IPS-11a (cell line): ENCODE measurements at regions not wholly inside any gene's neighbourhood (a gene's known extent, or its start where the extent isn't known, plus 50 kb on each side); places are given as distances from the start of the nearest gene placed in this dataset.
"Not testable (repeated sequence)": the region's sequence is repeated elsewhere in the genome, so short reads cannot be mapped to it uniquely, and the experiment has no call there.

Experiments
- H3K4me3 ChIP-seq: one replicate; pipeline ENCODE4 v1.5.1; 2013; ENCODE audit warnings: low read depth, low read length, control low read depth

DNA sequence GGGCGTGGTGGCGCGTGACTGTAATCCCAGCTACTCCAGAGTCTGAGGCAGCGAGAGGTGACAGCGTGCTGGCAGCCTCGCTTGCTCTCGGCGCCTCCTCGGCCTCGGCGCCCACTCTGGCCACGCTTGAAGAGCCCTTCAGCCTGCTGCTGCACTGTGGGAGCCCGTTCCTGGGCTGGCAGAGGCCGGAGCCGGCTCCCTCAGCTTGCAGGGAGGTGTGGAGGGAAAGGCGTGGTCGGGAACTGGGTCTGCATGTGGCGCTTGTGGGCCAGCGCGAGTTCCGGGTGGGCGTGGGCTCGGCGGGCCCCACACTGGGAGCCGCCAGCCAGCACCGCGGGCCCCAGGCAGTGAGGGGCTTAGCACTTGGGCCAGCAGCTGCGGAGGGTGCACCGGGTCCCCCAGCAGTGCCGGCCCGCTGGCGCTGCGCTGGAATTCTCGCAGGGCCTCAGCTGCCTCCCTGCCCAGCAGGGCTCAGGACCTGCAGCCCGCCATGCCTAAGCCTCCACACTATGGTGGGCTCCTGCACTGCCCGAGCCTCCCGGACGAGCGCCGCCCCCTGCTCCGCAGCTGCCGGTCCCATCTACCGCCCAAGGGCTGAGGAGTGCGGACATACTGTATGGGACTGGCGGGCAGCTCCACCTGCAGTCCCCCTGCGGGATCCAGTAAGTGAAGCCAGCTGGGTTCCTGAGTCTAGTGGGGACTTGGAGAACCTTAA lies 1093.3 kb upstream of the CDH8 start:
- no peak overlapping the region for H3K4me3 ChIP-seq

- H3K4me3 ChIP-seq, result not testable (repeated sequence)
Measured at GRCh38 chr16:63119905-63120304, 1083.7 kb upstream of the CDH8 start.

GRCh38 chr16:63100082-63100481 lies 1063.8 kb upstream of the CDH8 start:
- no peak overlapping the region for H3K4me3 ChIP-seq

DNA sequence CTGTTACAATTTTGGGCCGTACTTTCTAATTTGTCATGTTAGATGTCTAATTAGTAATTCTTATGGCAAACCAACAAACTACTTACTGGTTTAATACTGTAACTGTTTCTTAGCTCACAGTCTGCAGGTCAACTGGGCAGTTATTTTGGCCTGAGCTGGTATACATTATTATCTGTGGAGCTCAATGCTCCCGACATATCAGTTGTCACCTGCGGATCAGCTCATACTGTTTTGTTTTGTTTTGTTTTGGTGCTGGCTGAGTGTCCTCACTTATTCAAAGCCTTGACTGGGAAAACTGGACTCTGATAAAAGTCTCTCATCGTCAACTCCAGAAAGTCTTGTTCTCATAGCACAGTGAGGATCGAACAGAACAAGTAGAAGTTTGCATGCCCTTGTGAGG lies 1060.6 kb upstream of the CDH8 start:
- no peak overlapping the region for H3K4me3 ChIP-seq

GRCh38 chr16:63092736-63093135 lies 1056.5 kb upstream of the CDH8 start:
- no peak overlapping the region for H3K4me3 ChIP-seq

DNA sequence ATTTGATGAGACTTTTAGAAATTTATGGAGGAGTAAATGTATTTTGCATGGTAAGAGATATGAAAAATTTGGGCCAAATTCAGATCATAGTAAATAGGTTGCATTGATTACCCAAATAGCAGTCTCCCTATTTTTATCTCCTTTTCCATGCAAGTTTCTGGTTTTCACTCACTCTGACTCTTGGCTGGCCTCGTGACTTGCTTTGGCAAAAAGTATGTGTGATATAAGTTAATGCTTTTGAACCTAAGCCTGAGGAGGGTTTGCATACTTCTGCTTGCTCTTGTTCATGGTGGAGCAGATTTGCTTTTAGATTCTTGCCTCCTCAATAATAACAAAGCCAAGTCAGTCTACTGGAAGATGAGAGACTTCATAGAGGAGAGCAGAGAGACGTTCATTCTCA lies 1045.9 kb upstream of the CDH8 start:
- H3K4me3 ChIP-seq, result no peak overlapping the region

- no peak overlapping the region for H3K4me3 ChIP-seq
Measured at GRCh38 chr16:63080746-63081145, 1044.5 kb upstream of the CDH8 start.

GRCh38 chr16:63069047-63069446 lies 1032.8 kb upstream of the CDH8 start:
- H3K4me3 ChIP-seq, result no peak overlapping the region

DNA sequence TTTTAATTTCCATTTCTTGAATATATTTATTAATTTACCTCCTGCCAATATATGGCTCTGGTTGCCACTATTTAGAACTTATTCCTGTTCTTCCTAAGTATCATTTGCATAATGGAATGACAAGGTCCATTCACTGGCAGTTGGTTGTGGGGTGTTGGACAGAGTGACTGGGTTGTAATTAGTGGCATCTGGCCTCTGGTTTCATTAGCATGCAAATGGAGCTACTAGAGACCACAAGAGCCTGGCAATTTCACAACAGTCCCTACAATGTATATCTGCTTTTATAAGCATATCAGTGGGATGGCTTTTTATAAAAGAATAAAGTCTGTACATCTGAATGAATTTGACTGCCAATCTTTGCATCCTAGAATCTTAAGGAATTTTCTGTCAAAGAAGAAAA lies 1030.9 kb upstream of the CDH8 start:
- no peak overlapping the region for H3K4me3 ChIP-seq

DNA sequence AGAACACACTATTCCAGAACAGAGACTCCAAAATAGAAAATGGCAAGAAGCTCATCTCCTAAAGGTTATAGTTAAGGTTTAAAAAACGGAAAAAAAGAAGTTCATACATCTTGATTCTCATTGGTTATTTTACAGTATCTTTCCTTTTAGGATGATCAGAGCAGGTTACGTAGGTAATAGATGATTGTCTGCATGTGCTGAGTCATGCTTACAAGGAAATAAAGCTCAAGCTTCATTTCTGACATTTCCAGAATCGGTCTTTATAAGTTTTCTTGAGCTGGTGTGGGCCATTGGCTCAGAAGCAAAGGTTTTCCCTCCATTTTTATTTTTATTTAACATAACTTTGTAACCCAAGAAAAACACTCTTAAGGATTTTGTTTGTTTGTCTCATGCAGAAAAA lies 1030.3 kb upstream of the CDH8 start:
- no peak overlapping the region for H3K4me3 ChIP-seq

DNA sequence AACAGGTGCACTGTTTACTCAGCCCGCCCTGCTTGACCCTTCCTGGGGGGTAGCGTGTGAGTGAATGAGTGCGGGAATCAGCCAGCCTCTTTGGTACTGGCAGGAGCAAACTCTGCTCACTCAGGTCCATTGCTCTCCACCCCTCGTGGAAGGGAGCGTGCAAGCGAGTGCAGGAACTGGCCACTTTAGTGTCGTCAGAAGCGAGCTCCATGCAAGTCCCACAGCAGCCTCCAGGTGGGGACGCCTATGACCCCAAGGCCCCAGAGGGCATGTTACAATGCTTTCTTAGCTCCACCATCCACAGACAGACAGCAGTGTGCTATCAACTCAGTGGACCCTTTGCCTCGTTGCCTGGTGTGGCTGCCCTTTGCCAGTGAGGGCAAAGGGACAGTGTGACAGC lies 1025.1 kb upstream of the CDH8 start:
- H3K4me3 ChIP-seq, result no peak overlapping the region

GRCh38 chr16:63059676-63060075 lies 1023.4 kb upstream of the CDH8 start:
- no peak overlapping the region for H3K4me3 ChIP-seq

DNA sequence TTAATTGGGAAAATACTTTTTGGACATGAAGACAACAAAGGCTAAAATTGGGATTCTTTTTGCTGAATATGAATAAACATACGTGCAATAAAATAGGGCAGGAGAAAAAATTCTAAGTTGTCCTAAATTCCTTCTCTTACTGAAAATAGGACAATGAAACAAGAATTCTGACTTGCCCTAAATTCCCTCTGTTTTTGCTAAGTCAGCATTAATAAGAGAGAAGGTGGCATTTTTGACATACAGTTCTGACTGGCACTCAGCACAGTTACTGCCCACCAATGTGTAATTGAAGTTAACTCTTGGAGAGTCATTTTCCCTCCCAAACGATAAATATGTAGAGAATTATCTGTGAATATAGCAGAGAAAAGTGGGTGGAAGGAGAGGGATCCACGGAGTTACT lies 1021.1 kb upstream of the CDH8 start:
- H3K4me3 ChIP-seq, result no peak overlapping the region

GRCh38 chr16:63050391-63050790 lies 1014.2 kb upstream of the CDH8 start:
- H3K4me3 ChIP-seq, result no peak overlapping the region

GRCh38 chr16:63038397-63039106 lies 1002.3 kb upstream of the CDH8 start:
- no peak overlapping the region for H3K4me3 ChIP-seq

- no peak overlapping the region for H3K4me3 ChIP-seq
Measured at GRCh38 chr16:63037761-63038396, 1001.6 kb upstream of the CDH8 start.

DNA sequence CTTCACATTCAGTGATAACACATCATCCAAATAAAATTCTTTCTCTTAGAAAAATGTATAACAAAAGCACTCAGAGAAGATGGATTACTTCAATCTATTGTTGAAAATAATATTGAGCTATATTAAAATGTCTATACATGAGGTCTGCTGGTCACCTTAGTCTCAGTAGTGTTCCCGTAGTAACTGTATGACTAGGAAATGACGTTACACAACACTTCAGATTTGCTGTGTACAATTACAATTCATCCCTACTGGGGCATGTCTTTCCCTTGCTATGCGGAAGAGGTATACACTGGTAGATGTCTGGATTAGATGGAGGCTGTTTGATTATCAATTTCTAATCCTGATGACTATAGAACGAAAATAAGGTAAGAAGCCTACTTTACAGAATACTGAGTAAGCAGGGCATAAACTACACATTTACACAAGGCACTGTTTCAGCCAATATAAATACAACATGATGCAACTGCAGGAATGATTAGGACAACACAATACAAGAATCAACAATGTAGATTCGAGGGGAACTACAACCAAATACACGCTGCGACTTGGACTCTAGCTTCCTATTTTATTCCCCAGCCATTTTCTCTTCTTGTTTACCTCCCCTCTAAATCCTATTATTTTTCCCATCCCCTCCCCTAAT lies 982.5 kb upstream of the CDH8 start:
- H3K4me3 ChIP-seq, result no peak overlapping the region

DNA sequence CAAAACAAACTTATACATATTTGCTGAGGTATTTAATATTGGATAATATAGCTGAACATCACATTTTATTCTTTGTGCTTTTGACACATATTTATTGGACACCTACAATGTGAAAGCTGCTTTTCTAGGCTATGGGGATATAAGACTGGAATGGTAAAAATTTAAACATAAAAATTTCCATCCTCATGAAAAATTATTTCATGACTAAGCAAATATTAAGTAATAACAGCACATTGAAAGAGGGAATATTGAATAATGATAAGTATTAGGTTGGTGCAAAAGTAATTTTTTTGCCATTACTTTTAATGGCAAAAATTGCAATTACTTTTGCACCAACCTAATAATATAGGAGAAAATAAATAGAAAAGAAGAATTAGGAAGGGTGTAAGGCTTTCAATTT lies 972.5 kb upstream of the CDH8 start:
- H3K4me3 ChIP-seq, result no peak overlapping the region

DNA sequence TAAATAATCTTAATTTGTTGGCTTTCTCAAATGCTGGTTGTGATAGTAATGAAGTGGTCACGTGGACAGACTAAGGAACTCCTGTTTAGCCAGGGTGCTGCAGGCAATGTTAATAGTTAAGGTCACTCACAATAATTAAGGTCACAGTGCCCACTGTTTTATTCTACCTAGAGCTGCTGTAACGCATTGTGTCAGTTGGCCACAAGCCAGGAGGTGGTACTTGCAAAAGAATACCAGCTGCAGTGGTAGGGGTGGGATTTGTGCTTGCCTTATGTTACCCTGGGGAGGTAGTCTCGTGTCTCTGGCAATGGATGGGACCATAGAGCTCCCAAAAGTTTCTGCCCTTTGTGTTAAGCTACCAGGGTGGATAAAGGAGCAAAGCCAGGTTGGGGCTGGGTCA lies 969.1 kb upstream of the CDH8 start:
- H3K4me3 ChIP-seq, result no peak overlapping the region

DNA sequence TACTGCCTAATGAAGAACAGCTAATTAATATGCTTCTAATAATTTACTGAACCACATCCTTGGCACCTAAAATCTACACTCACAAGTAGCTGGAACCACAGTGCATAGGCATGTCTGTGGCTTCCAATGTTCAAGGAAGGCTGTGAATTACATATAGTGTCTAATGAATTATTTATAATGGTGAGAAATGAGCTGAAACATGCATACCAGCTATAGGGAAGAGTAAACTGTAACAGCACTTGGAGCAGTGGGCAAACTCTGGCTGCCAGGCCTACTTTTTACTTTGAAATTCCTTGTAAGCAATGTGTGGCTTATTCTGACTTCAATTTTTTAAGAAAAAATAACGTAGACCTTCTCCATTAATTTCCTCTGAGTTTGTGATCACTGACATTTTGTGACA lies 953.2 kb upstream of the CDH8 start:
- H3K4me3 ChIP-seq, result no peak overlapping the region

- H3K4me3 ChIP-seq, result no peak overlapping the region
Measured at GRCh38 chr16:62985722-62986121, 949.5 kb upstream of the CDH8 start.

GRCh38 chr16:62978451-62978850 lies 942.2 kb upstream of the CDH8 start:
- no peak overlapping the region for H3K4me3 ChIP-seq
